HG02885 (cell line): ENCODE measurements at regions not wholly inside any gene's neighbourhood (a gene's known extent, or its start where the extent isn't known, plus 50 kb on each side); places are given as distances from the start of the nearest gene placed in this dataset.

Source experiments
- ATAC-seq: cut with Tn5 transposase; IDR thresholded peaks from one replicate; pipeline ENCODE4 v1.9.1; 2021; ENCODE audit warnings: mild to moderate bottlenecking; ENCODE audit not compliant: unreplicated experiment, poor library complexity

DNA sequence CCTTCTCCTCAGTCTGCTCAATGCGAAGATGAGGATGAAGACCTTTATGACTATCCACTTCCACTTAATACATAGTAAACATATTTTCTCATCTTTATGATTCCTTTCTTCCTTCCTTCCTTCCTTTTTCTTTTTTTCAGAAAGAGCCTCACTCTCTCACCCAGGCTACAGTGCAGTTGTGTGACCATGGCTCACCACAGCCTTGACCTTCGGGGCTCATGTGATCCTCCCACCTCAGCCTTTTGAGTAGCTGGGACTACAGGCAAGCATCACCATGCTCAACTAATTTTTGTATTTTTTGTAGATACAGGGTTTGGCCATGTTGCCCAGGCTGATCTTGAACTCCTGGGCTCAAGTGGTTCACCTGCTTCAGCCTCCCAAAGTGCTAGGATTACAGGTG is 52.0 kb upstream of the RAP2B start:
- ATAC-seq = no peak

- no peak for ATAC-seq
Measured at GRCh38 chr3:153111016-153111415, 51.0 kb upstream of the RAP2B start.
